ENCODE measurements at regions not wholly inside any gene's neighbourhood (a gene's known extent, or its start where the extent isn't known, plus 50 kb on each side); places are given as distances from the start of the nearest gene placed in this dataset.

DNA sequence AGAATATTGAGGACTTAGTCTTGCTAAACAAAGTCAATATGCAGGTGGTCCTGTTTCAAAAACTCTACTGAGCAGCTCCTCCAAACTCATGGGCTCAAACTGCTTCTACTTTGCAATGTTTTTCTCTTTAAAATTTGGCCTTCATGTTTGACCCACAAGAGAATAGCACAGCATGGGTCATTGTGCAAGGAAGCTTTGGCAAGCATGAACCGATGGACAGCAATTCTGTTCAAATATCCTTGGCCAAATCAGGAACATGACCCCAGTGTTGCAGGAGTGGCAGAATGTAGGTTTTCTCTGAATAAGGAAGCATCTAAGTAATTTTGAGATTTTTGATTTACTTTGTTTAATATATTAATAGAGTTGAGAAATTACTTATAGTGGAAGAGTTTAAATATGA is 477.9 kb downstream of the KCNJ3 start:
- Mint-ChIP-seq H3K4me3 (ENCODE audit: low read depth) (no peak overlapping the region), H3K4me1 (ENCODE audit: low read depth) (no peaks in the 10 kb centered on the region), H3K9me3 (ENCODE audit: low read depth) (peaks cover 10% of the 10 kb centered on the region), H3K27ac (no peak overlapping the region), H3K36me3 (ENCODE audit: insufficient read depth) (no peaks in the 10 kb centered on the region), H3K27me3 (no peaks in the 10 kb centered on the region)
- TF ChIP-seq, protein P1, sequence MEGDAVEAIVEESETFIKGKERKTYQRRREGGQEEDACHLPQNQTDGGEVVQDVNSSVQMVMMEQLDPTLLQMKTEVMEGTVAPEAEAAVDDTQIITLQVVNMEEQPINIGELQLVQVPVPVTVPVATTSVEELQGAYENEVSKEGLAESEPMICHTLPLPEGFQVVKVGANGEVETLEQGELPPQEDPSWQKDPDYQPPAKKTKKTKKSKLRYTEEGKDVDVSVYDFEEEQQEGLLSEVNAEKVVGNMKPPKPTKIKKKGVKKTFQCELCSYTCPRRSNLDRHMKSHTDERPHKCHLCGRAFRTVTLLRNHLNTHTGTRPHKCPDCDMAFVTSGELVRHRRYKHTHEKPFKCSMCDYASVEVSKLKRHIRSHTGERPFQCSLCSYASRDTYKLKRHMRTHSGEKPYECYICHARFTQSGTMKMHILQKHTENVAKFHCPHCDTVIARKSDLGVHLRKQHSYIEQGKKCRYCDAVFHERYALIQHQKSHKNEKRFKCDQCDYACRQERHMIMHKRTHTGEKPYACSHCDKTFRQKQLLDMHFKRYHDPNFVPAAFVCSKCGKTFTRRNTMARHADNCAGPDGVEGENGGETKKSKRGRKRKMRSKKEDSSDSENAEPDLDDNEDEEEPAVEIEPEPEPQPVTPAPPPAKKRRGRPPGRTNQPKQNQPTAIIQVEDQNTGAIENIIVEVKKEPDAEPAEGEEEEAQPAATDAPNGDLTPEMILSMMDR (IDR thresholded peaks at IDR 0.05; ENCODE audit: unreplicated experiment) = no peak
- no peak for DNase-seq (ENCODE audit: low spot score, unreplicated experiment)

DNA sequence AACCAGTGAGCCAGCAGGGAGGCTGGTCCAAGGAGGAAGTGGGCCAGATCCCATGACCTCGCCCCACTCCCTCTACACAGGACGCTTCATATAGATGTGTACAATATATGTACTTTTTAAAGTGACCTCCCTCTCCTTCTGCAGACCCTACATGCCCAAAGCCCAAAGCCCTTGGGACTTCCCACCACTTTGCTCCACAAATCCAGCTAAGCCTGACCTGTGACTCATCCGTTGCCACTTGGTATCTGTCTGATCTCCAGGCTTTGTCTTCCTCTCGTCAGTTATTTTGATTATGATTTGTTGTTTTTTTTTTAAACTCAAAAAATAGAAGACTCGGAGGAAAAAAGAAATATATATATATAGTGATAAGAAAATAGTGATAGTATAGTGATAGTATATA is 470.8 kb downstream of the KCNJ3 start:
- TF ChIP-seq, protein P1 (IDR thresholded peaks at IDR 0.05; ENCODE audit: unreplicated experiment) = no peak
- DNase-seq (ENCODE audit: low spot score, unreplicated experiment) = no peak
- no peak overlapping the region for H3K4me3 Mint-ChIP-seq (ENCODE audit: low read depth)
- H3K27ac Mint-ChIP-seq = no peak overlapping the region
- H3K9me3 Mint-ChIP-seq (ENCODE audit: low read depth) = peaks cover 8% of the 10 kb centered on the region
- peaks cover 1% of the 10 kb centered on the region for H3K4me1 Mint-ChIP-seq (ENCODE audit: low read depth)
- no peaks in the 10 kb centered on the region for H3K36me3 Mint-ChIP-seq (ENCODE audit: insufficient read depth)
- H3K27me3 Mint-ChIP-seq = no peaks in the 10 kb centered on the region

DNA sequence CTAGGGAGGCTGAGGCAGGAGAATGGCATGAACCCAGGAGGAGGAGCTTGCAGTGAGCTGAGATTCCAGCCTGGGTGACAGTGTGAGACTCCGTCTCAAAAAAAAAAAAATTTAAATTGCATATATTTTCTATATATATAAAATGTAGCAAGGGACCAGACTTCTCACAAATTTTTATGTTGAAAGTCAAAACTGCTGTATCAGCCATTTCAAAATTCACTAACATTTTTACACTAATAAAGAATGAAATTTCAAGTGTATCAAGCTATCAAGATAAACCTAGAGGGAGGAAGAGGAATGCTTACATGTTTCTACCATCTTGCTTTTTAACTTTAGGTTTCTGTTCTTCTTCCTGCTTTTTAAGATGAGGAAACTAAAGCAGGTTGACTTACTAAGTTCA is 464.0 kb downstream of the KCNJ3 start:
- TF ChIP-seq, protein P1 (IDR thresholded peaks at IDR 0.05; ENCODE audit: unreplicated experiment) = no peak
- no peak overlapping the region for H3K4me3 Mint-ChIP-seq (ENCODE audit: low read depth)
- no peak overlapping the region for H3K27ac Mint-ChIP-seq
- peaks cover 7% of the 10 kb centered on the region for H3K4me1 Mint-ChIP-seq (ENCODE audit: low read depth)
- H3K9me3 Mint-ChIP-seq (ENCODE audit: low read depth) = no peaks in the 10 kb centered on the region
- DNase-seq (ENCODE audit: low spot score, unreplicated experiment) = no peak
- no peaks in the 10 kb centered on the region for H3K27me3 Mint-ChIP-seq
- H3K36me3 Mint-ChIP-seq (ENCODE audit: insufficient read depth) = peaks cover 4% of the 10 kb centered on the region

DNA sequence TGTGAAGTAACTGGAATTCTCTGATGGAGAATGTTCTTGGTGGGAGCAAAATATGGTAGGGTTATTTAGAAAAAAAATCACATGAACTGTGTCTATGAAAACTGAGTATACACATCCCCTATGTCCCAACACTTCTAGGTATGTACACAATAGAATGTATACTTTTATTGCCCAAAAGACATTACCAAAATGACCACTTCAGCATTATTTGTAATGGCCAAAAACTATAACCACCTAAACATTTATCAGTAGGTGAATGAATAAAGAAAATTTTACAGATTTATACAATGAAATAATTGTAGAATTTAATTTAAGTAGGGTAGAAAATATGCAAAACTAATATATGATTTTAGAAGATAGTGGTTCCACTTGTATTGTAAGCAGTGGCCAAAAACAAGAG is 462.8 kb downstream of the KCNJ3 start:
- TF ChIP-seq, protein P1 (IDR thresholded peaks at IDR 0.05; ENCODE audit: unreplicated experiment) = no peak
- H3K36me3 Mint-ChIP-seq (ENCODE audit: insufficient read depth) = peaks cover 5% of the 10 kb centered on the region
- H3K4me3 Mint-ChIP-seq (ENCODE audit: low read depth) = no peak overlapping the region
- peaks cover 8% of the 10 kb centered on the region for H3K4me1 Mint-ChIP-seq (ENCODE audit: low read depth)
- no peaks in the 10 kb centered on the region for H3K9me3 Mint-ChIP-seq (ENCODE audit: low read depth)
- H3K27me3 Mint-ChIP-seq = no peaks in the 10 kb centered on the region
- no peak overlapping the region for H3K27ac Mint-ChIP-seq
- DNase-seq (ENCODE audit: low spot score, unreplicated experiment) = no peak

DNA sequence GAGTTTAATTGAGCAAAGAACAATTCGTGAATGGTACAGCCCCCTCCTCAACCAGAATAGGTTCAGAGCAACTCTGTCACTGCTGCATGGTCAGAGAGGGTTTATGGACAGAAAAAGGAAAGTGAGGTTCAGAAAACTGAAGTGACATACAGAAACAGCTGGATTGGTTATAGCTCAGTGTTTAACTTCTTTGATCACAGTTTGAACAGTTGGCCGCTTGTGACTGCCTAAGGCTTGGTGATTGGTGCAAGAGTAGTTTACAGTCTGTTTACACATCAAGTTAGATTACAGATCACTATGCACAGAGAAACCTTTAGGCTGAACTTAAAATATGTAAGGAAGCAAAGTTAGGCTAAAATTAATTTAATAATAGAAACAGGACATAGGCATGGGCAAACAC is 459.2 kb downstream of the KCNJ3 start:
- Mint-ChIP-seq H3K4me3 (ENCODE audit: low read depth) (no peak overlapping the region), H3K4me1 (ENCODE audit: low read depth) (peaks cover 23% of the 10 kb centered on the region), H3K27ac (peak overlapping the region; percentile 26), H3K9me3 (ENCODE audit: low read depth) (no peaks in the 10 kb centered on the region), H3K27me3 (no peaks in the 10 kb centered on the region), H3K36me3 (ENCODE audit: insufficient read depth) (peaks cover 5% of the 10 kb centered on the region)
- TF ChIP-seq, protein P1 (IDR thresholded peaks at IDR 0.05; ENCODE audit: unreplicated experiment) = no peak
- no peak for DNase-seq (ENCODE audit: low spot score, unreplicated experiment)

Measured in progenitor cell of endocrine pancreas (in vitro differentiated cells).